ENCODE measurements at regions not wholly inside any gene's neighbourhood (a gene's known extent, or its start where the extent isn't known, plus 50 kb on each side); places are given as distances from the start of the nearest gene placed in this dataset.

DNA sequence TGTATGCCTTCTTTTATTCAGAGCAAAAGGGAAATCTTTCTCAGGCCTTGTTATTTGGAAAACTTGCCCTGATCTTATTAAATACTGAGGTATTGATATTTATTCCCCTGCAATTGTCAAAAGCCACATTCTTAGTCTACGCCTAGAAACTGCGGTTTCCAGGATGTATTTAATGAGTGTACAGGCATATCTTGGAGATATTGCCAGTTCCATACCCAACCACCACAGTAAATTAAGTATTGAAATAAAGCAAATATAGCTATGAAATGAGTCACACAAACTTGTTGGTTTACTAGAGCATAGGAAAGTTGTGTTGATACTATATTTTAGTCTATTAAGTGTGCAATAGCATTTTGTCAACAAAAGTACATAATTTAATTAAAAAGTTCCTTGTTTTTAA lies 152.7 kb upstream of the CCDC179 start:
- TF ChIP-seq, protein P1, sequence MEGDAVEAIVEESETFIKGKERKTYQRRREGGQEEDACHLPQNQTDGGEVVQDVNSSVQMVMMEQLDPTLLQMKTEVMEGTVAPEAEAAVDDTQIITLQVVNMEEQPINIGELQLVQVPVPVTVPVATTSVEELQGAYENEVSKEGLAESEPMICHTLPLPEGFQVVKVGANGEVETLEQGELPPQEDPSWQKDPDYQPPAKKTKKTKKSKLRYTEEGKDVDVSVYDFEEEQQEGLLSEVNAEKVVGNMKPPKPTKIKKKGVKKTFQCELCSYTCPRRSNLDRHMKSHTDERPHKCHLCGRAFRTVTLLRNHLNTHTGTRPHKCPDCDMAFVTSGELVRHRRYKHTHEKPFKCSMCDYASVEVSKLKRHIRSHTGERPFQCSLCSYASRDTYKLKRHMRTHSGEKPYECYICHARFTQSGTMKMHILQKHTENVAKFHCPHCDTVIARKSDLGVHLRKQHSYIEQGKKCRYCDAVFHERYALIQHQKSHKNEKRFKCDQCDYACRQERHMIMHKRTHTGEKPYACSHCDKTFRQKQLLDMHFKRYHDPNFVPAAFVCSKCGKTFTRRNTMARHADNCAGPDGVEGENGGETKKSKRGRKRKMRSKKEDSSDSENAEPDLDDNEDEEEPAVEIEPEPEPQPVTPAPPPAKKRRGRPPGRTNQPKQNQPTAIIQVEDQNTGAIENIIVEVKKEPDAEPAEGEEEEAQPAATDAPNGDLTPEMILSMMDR (IDR thresholded peaks at IDR 0.05), result no peak
- peaks cover 4% of the 10 kb centered on the region for H3K9me3 Mint-ChIP-seq
- no peak overlapping the region for H3K27ac Mint-ChIP-seq
- H3K4me3 Mint-ChIP-seq, result no peak overlapping the region
- H3K36me3 Mint-ChIP-seq (ENCODE audit: low read depth), result no peaks in the 10 kb centered on the region
- no peak for DNase-seq
- H3K27me3 Mint-ChIP-seq (ENCODE audit: low read depth, poor library complexity), result peaks cover 9% of the 10 kb centered on the region
- H3K4me1 Mint-ChIP-seq, result no peaks in the 10 kb centered on the region

DNA sequence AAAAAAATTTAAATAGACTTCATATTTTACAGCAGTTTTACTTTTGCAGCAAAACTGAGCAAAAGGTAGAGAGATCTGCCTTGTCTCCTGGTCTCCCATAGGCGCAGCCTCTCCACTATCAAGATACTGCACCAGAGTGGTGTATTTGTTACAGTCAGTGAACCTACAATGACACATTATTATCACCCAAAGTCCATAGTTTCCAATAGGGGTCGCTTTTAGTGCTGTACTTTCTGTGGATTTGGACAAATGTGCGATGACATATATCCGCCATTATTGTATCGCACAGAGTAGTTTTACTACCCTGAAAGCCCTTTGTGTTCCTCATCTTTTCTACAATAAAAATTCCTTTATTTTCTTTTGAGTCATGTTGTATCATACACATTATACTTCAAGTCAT lies 153.2 kb upstream of the CCDC179 start:
- Mint-ChIP-seq H3K4me1 (no peaks in the 10 kb centered on the region), H3K27me3 (ENCODE audit: low read depth, poor library complexity) (peaks cover 9% of the 10 kb centered on the region), H3K27ac (no peak overlapping the region), H3K4me3 (no peak overlapping the region), H3K36me3 (ENCODE audit: low read depth) (no peaks in the 10 kb centered on the region), H3K9me3 (peaks cover under 1% of the 10 kb centered on the region)
- TF ChIP-seq, protein P1 (IDR thresholded peaks at IDR 0.05), result no peak
- no peak for DNase-seq

DNA sequence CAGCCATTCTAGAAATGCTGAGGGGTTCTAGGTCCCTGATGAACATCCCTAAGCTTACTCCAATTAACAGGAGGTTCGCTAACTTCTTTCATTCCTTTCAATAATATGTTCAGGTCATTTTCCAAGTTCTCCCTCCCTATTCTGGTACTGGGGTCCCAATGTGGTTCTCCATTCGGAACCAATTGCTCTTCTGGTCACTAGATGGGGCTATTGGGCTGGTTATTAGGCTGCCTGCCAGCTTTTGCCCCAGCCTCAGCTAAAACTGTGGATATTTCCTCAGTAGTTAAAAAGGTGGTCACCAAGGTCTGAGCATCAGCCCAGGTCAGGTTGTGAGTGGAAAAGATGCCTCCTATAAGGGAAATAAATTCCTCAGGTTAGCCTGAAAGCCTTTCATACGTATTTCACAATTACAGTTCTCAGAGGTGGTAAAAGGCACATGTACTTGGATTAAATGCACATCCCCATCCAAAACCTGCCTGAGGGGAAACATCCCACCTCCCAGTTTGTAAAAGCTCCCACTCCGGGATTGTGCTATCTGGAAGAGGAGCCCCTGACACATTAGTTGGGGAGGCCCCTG lies 161.1 kb upstream of the CCDC179 start:
- peaks cover 9% of the 10 kb centered on the region for H3K27me3 Mint-ChIP-seq (ENCODE audit: low read depth, poor library complexity)
- TF ChIP-seq, protein P1 (IDR thresholded peaks at IDR 0.05), result peak; percentile 68
- no peaks in the 10 kb centered on the region for H3K36me3 Mint-ChIP-seq (ENCODE audit: low read depth)
- DNase-seq, result peak; percentile 38
- H3K9me3 Mint-ChIP-seq, result no peaks in the 10 kb centered on the region
- H3K4me1 Mint-ChIP-seq, result no peaks in the 10 kb centered on the region
- H3K4me3 Mint-ChIP-seq, result no peak overlapping the region
- H3K27ac Mint-ChIP-seq, result no peak overlapping the region

DNA sequence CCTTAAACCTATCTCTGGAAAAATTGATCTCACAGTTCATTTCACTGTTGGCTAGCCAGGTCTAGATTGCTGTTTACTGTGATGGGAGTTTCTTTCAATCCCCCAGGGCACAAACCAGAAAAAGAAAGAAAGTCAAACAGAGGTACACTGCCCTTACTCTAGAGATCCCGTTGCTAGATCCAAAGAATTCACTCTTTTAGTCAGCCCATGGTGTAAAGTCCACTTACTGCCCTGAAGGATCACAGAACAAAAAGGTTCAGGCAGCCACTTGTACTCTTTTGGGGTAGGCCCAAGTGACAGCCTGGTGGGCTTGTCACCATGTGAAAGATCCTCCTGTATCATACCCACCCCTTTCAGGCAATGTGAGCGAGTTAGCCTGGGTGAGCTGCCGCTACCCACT lies 162.6 kb upstream of the CCDC179 start:
- DNase-seq, result no peak
- Mint-ChIP-seq H3K27ac (no peak overlapping the region), H3K4me3 (no peak overlapping the region), H3K9me3 (no peaks in the 10 kb centered on the region), H3K4me1 (no peaks in the 10 kb centered on the region), H3K36me3 (ENCODE audit: low read depth) (no peaks in the 10 kb centered on the region), H3K27me3 (ENCODE audit: low read depth, poor library complexity) (no peaks in the 10 kb centered on the region)
- TF ChIP-seq, protein P1 (IDR thresholded peaks at IDR 0.05), result no peak

DNA sequence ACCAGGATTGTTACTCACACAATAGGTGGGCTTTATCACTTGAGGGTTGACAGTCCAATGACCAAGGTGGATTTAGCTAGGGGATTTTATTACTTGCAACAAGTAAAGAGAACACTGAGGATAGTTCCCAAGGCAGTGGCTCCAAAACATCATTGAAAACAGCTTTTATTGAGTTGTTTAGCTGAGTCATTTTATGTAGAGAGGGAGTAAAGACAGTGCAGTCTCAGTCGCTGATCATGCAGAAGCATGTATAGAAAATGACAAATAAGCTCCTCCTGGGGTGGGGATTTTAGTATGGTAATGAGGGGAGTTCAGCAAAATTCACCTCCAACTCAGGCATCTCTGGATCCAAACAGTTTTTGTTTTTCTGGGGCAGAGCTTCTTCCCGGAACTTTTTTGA lies 163.0 kb upstream of the CCDC179 start:
- TF ChIP-seq, protein P1 (IDR thresholded peaks at IDR 0.05), result no peak
- no peaks in the 10 kb centered on the region for H3K36me3 Mint-ChIP-seq (ENCODE audit: low read depth)
- DNase-seq, result no peak
- no peak overlapping the region for H3K4me3 Mint-ChIP-seq
- H3K27ac Mint-ChIP-seq, result peak overlapping the region; percentile 18
- no peaks in the 10 kb centered on the region for H3K9me3 Mint-ChIP-seq
- H3K27me3 Mint-ChIP-seq (ENCODE audit: low read depth, poor library complexity), result no peaks in the 10 kb centered on the region
- no peaks in the 10 kb centered on the region for H3K4me1 Mint-ChIP-seq

DNA sequence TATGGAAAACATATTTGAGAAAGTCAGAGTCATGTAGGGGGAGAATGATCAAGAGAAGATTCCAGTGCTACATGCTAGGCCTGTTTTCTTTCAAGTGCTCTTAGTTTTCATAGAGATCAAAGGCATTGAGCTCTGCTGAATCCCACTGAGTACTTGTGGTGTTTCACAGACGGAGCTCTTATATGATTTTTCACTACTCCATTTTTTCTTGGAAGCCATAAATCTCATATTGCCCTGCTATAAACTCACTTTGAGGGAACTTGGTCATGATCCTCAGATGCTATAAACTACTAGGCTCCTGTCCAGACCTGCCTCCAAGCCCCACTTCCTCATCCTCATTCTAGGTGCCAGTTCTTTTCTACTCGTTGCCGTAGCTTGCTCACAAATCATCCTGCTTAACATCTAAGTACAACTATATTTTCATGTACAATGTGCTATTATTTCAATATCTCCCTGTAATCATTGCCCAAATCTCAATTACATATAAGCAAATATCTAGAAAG lies 180.8 kb upstream of the CCDC179 start:
- no peak overlapping the region for H3K4me3 Mint-ChIP-seq
- H3K4me1 Mint-ChIP-seq, result no peaks in the 10 kb centered on the region
- TF ChIP-seq, protein P1 (IDR thresholded peaks at IDR 0.05), result no peak
- H3K9me3 Mint-ChIP-seq, result no peaks in the 10 kb centered on the region
- H3K36me3 Mint-ChIP-seq (ENCODE audit: low read depth), result no peaks in the 10 kb centered on the region
- no peak for DNase-seq
- no peaks in the 10 kb centered on the region for H3K27me3 Mint-ChIP-seq (ENCODE audit: low read depth, poor library complexity)
- H3K27ac Mint-ChIP-seq, result no peak overlapping the region
